ENCODE measurements at regions not wholly inside any gene's neighbourhood (a gene's known extent, or its start where the extent isn't known, plus 50 kb on each side); places are given as distances from the start of the nearest gene placed in this dataset.

DNA sequence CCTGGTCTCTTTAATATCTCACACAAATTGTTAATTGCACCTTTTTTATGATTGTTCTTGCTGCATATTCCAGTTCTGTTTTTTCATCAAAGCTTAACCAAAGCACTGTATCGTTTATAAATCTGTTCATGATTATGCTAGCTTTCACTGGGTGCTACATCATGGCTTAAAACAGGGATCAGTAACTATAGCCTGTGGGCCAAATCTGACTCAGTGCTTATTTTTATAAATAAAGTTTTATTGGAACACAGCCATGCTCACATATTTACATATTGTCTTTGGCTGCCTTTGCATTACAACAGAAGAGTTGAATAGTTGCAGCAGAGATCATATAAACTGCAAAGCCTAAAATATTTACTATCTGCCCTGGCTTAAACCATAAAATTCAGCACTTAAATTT is 183.4 kb upstream of the NRXN3 start:
- TF ChIP-seq, protein P1, sequence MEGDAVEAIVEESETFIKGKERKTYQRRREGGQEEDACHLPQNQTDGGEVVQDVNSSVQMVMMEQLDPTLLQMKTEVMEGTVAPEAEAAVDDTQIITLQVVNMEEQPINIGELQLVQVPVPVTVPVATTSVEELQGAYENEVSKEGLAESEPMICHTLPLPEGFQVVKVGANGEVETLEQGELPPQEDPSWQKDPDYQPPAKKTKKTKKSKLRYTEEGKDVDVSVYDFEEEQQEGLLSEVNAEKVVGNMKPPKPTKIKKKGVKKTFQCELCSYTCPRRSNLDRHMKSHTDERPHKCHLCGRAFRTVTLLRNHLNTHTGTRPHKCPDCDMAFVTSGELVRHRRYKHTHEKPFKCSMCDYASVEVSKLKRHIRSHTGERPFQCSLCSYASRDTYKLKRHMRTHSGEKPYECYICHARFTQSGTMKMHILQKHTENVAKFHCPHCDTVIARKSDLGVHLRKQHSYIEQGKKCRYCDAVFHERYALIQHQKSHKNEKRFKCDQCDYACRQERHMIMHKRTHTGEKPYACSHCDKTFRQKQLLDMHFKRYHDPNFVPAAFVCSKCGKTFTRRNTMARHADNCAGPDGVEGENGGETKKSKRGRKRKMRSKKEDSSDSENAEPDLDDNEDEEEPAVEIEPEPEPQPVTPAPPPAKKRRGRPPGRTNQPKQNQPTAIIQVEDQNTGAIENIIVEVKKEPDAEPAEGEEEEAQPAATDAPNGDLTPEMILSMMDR (conservative IDR thresholded peaks at IDR 0.05; ENCODE audit: low read length) = no peak
- no peak for TF ChIP-seq EZH2phosphoT487 (IDR thresholded peaks at IDR 0.05; ENCODE audit: borderline replicate concordance)

All from Loucy (cell line).